ENCODE measurements at regions not wholly inside any gene's neighbourhood (a gene's known extent, or its start where the extent isn't known, plus 50 kb on each side); places are given as distances from the start of the nearest gene placed in this dataset.
A peak's percentile ranks its signal among the peaks of the same experiment; 100 is the strongest.

DNA sequence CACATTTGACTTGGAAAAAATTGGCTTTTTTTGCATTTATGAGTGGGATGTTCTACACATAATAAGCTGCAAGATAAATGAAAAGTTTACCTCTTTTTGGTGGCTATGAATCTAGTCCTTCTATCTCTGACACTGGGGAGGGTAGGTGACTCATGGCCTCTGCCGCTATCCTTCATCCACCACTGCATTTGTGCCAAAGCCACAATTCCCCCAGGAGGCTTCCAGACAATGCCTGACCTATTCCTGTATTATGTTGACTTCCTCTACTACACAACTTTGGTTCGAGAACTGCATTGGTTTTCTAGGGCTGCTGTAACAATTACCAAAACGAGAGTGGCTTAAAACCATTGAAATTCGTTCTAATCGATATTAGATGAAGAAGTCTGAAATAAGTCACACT, 245.6 kb downstream of the TRAM1L1 start (continued):
- TF ChIP-seq EZH2phosphoT487 (IDR thresholded peaks at IDR 0.05; ENCODE audit: unreplicated experiment) (no peak), CREB1 (CRISPR knock-in tag; IDR thresholded peaks at IDR 0.05; ENCODE audit: low read depth) (no peak), STAT1 (IDR thresholded peaks at IDR 0.05; ENCODE audit: unreplicated experiment) (no peak)

- Histone ChIP-seq H3F3A (replicated peaks; ENCODE audit: low read depth) (no peaks in the 10 kb centered on the region), H3K79me2 (replicated peaks; ENCODE audit: insufficient read depth) (no peaks in the 10 kb centered on the region), H3K27me3 (ENCODE audit: insufficient read depth) (no peaks in the 10 kb centered on the region), H3K27ac (ENCODE audit: low read depth) (no peak overlapping the region), H3K4me1 (ENCODE audit: insufficient read depth) (no peaks in the 10 kb centered on the region), H3K4me2 (no peak overlapping the region), H4K20me1 (replicated peaks; ENCODE audit: insufficient read depth) (no peaks in the 10 kb centered on the region), H3K36me3 (ENCODE audit: insufficient read depth) (no peaks in the 10 kb centered on the region), H3K9me2 (ENCODE audit: insufficient read depth) (no peaks in the 10 kb centered on the region), H2AFZ (no peak overlapping the region), H3K4me3 (no peak overlapping the region)
- Mint-ChIP-seq H3K27me3 (ENCODE audit: insufficient read depth, low read depth, poor library complexity) (peaks cover 2% of the 10 kb centered on the region), H3K36me3 (ENCODE audit: low read depth) (no peaks in the 10 kb centered on the region), H3K4me3 (no peak overlapping the region), H3K9me3 (no peaks in the 10 kb centered on the region), H3K27ac (no peak overlapping the region), H3K4me1 (no peaks in the 10 kb centered on the region)
- DNase-seq (ENCODE audit: low spot score) = no peak
- no peak for ATAC-seq
- TF ChIP-seq, protein P1, sequence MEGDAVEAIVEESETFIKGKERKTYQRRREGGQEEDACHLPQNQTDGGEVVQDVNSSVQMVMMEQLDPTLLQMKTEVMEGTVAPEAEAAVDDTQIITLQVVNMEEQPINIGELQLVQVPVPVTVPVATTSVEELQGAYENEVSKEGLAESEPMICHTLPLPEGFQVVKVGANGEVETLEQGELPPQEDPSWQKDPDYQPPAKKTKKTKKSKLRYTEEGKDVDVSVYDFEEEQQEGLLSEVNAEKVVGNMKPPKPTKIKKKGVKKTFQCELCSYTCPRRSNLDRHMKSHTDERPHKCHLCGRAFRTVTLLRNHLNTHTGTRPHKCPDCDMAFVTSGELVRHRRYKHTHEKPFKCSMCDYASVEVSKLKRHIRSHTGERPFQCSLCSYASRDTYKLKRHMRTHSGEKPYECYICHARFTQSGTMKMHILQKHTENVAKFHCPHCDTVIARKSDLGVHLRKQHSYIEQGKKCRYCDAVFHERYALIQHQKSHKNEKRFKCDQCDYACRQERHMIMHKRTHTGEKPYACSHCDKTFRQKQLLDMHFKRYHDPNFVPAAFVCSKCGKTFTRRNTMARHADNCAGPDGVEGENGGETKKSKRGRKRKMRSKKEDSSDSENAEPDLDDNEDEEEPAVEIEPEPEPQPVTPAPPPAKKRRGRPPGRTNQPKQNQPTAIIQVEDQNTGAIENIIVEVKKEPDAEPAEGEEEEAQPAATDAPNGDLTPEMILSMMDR (conservative IDR thresholded peaks at IDR 0.05; ENCODE audit: low read depth in 2 of 2) = no peak
- TF ChIP-seq EZH2phosphoT487 (IDR thresholded peaks at IDR 0.05; ENCODE audit: unreplicated experiment) = no peak
- no peak for TF ChIP-seq JUNB (IDR thresholded peaks at IDR 0.05; ENCODE audit: unreplicated experiment)
- TF ChIP-seq POLR2AphosphoS5 (IDR thresholded peaks at IDR 0.05; ENCODE audit: low read depth) = no peak
- no peak for TF ChIP-seq REST (IDR thresholded peaks at IDR 0.05; ENCODE audit: unreplicated experiment)
- TF ChIP-seq STAT1 (IDR thresholded peaks at IDR 0.05; ENCODE audit: unreplicated experiment) = no peak
These were observed 246.8 kb downstream of the TRAM1L1 start for GRCh38 chr4:116838609-116839008.

DNA sequence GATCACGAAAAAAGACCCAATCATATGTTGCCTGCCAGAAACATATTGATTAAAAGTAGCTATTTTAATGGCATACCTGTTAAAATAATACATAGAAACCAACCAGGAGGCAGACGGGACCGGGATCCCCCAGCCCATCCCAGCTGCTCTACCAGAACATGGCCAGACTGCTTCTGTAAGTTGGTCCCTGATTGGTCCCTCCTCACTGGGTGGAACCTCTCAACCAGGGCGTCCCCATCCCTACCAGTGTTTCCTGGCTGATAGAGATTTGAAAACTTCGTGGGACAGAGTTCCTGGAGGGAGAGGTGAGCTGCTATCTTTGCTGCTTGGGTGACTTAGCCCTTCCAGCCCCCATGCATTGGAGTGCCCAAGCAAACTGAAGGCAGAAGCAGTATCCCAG, 256.2 kb downstream of the TRAM1L1 start:
- Histone ChIP-seq H3K79me2 (replicated peaks; ENCODE audit: insufficient read depth) (no peaks in the 10 kb centered on the region), H3K4me2 (no peak overlapping the region), H3K27me3 (ENCODE audit: insufficient read depth) (no peaks in the 10 kb centered on the region), H3K27ac (ENCODE audit: low read depth) (no peak overlapping the region), H3K36me3 (ENCODE audit: insufficient read depth) (no peaks in the 10 kb centered on the region), H3F3A (replicated peaks; ENCODE audit: low read depth) (no peaks in the 10 kb centered on the region), H2AFZ (peak overlapping the region; percentile 39; the same call in 1 of the 2 replicates), H3K4me1 (ENCODE audit: insufficient read depth) (no peaks in the 10 kb centered on the region), H3K9me2 (ENCODE audit: insufficient read depth) (no peaks in the 10 kb centered on the region), H3K4me3 (no peak overlapping the region), H4K20me1 (replicated peaks; ENCODE audit: insufficient read depth) (no peaks in the 10 kb centered on the region)
- peak; percentile 12 for DNase-seq (ENCODE audit: low spot score)
- no peak overlapping the region for H3K4me3 Mint-ChIP-seq
- H3K36me3 Mint-ChIP-seq (ENCODE audit: low read depth) = no peaks in the 10 kb centered on the region
- ATAC-seq = peak; percentile 64
- no peaks in the 10 kb centered on the region for H3K4me1 Mint-ChIP-seq
- H3K27ac Mint-ChIP-seq = no peak overlapping the region
- peaks cover 3% of the 10 kb centered on the region; the same call in 1 of the 3 replicates for H3K9me3 Mint-ChIP-seq
- H3K27me3 Mint-ChIP-seq (ENCODE audit: insufficient read depth, low read depth, poor library complexity) = peaks cover 1% of the 10 kb centered on the region
- TF ChIP-seq EZH2phosphoT487 (IDR thresholded peaks at IDR 0.05; ENCODE audit: unreplicated experiment) (no peak), JUNB (IDR thresholded peaks at IDR 0.05; ENCODE audit: unreplicated experiment) (no peak), POLR2AphosphoS5 (IDR thresholded peaks at IDR 0.05; ENCODE audit: low read depth) (no peak), ZNF114 (CRISPR knock-in tag; IDR thresholded peaks at IDR 0.05) (no peak), CREB1 (CRISPR knock-in tag; IDR thresholded peaks at IDR 0.05; ENCODE audit: low read depth) (no peak), NANOG (IDR thresholded peaks at IDR 0.05; ENCODE audit: borderline replicate concordance) (no peak)
- TF ChIP-seq, protein P1 (conservative IDR thresholded peaks at IDR 0.05; ENCODE audit: low read depth in 2 of 2) = no peak
- TF ChIP-seq, protein P2, sequence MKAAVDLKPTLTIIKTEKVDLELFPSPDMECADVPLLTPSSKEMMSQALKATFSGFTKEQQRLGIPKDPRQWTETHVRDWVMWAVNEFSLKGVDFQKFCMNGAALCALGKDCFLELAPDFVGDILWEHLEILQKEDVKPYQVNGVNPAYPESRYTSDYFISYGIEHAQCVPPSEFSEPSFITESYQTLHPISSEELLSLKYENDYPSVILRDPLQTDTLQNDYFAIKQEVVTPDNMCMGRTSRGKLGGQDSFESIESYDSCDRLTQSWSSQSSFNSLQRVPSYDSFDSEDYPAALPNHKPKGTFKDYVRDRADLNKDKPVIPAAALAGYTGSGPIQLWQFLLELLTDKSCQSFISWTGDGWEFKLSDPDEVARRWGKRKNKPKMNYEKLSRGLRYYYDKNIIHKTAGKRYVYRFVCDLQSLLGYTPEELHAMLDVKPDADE (IDR thresholded peaks at IDR 0.05) = no peak

All from GM23338 (cell line).